GM12878 (cell line): ENCODE measurements at regions not wholly inside any gene's neighbourhood (a gene's known extent, or its start where the extent isn't known, plus 50 kb on each side); places are given as distances from the start of the nearest gene placed in this dataset.

Experiments
- ATAC-seq: fragments of 200-7000 bp; cut with Tn5 transposase; 3 replicates; pipeline ENCODE4 v1.9.1; 2020; ENCODE audit warnings: mild to moderate bottlenecking, moderate library complexity
- BruUV-seq: library from RNA; stranded (reverse); fragments of 400-500 nt; replicated peaks from 2 replicates; lab custom pipeline; 2021; lab: Mats Ljungman, UMichigan
- CTCF ChIA-PET: fragments of 300-600 bp; sonication (Branson Sonifier 250); formaldehyde crosslinking; extraction: SDS; loops from one replicate; lab custom pipeline; 2021; ENCODE audit warnings: inconsistent platforms; lab: Yijun Ruan, JAX
- POLR2A ChIA-PET: fragments of 350-600 bp; formaldehyde crosslinking; extraction: SDS; loops from one replicate; lab custom pipeline; 2021; ENCODE audit warnings: inconsistent platforms; lab: Charles Lee
- RAD21 ChIA-PET: fragments of 300-600 bp; sonication (Branson Sonifier 250); formaldehyde crosslinking; loops from one replicate; lab custom pipeline; 2023; ENCODE audit warnings: antibody characterized with exemption; ENCODE audit not compliant: unreplicated experiment; lab: Charles Lee
- SMC1A ChIA-PET: fragments of 300-600 bp; sonication (Branson Sonifier 250); formaldehyde crosslinking; loops from one replicate; lab custom pipeline; 2023; ENCODE audit not compliant: unreplicated experiment, uncharacterized antibody; lab: Charles Lee
- DNase-seq: peaks from one replicate; pipeline ENCODE4 v3.0.0-alpha.2; 2011; ENCODE audit warnings: low read depth, low spot score
- FAIRE-seq: peaks from 3 replicates; lab custom pipeline; 2011; peaks lifted over from hg19 to GRCh38; lab: Jason Lieb, UNC
- H2AFZ ChIP-seq: 2 replicates; pipeline ENCODE4 v1.6.0; 2011; ENCODE audit warnings: low read depth, low read length, control low read depth; ENCODE audit not compliant: control insufficient read depth
- H3K27ac ChIP-seq: 2 replicates; pipeline ENCODE4 v1.5.1; 2011; ENCODE audit warnings: control low read depth; ENCODE audit not compliant: control insufficient read depth, insufficient read depth
- H3K27me3 ChIP-seq, 2 experiments: replicated peaks in 1 of 2; 2 replicates each; pipeline versions ENCODE4 v1.6.0 to v1.6.1; 2011; ENCODE audit warnings: low read length in 1 of 2; ENCODE audit not compliant: control insufficient read depth in 2 of 2, insufficient read depth in 2 of 2
- H3K36me3 ChIP-seq, 2 experiments: 2 replicates each; pipeline ENCODE4 v1.5.1; 2011; ENCODE audit warnings: low read length in 1 of 2; ENCODE audit not compliant: control insufficient read depth in 2 of 2, insufficient read depth in 2 of 2
- H3K4me1 ChIP-seq: 2 replicates; pipeline ENCODE4 v1.6.1; 2011; ENCODE audit warnings: mild to moderate bottlenecking, low read length, moderate library complexity, mixed read lengths; ENCODE audit not compliant: control insufficient read depth, insufficient read depth
- H3K4me2 ChIP-seq: 2 replicates; pipeline ENCODE4 v1.6.0; 2011; ENCODE audit warnings: control low read depth; ENCODE audit not compliant: control insufficient read depth, insufficient read depth
- H3K4me3 ChIP-seq: fragments of 200-600 bp; sonication (generic); 2 replicates; pipeline ENCODE4 v1.5.1; 2016
- H3K79me2 ChIP-seq: 2 replicates; pipeline ENCODE4 v1.6.0; 2011; ENCODE audit warnings: low read length; ENCODE audit not compliant: control insufficient read depth, insufficient read depth
- H3K9ac ChIP-seq: 2 replicates; pipeline ENCODE4 v1.8.0; 2011; ENCODE audit warnings: low read length, control low read depth, mixed read lengths; ENCODE audit not compliant: control insufficient read depth, insufficient read depth
- H3K9me3 ChIP-seq: replicated peaks from 3 replicates; pipeline ENCODE4 v1.5.1; 2011; ENCODE audit warnings: mild to moderate bottlenecking, low read length; ENCODE audit not compliant: control insufficient read depth, insufficient read depth
- H4K20me1 ChIP-seq: 2 replicates; pipeline ENCODE4 v1.6.0; 2011; ENCODE audit not compliant: control insufficient read depth, insufficient read depth
- BHLHE40 ChIP-seq, 2 experiments: fragments of 450-650 bp in 1 of 2; IDR thresholded peaks; 2 replicates each; pipeline ENCODE4 v1.6.1; 2011 to 2017; ENCODE audit warnings: low read depth in 2 of 2, borderline replicate concordance in 1 of 2, improper control_type of control experiment in 1 of 2, low read length in 1 of 2, mild to moderate bottlenecking in 1 of 2
- CHD1 ChIP-seq: IDR thresholded peaks from 2 replicates; pipeline ENCODE4 v1.6.1; 2012; ENCODE audit warnings: low read depth, low read length, improper control_type of control experiment
- ESRRA ChIP-seq: IDR thresholded peaks from 2 replicates; pipeline ENCODE4 v1.6.1; 2012; ENCODE audit warnings: mild to moderate bottlenecking, low read length, improper control_type of control experiment
- HDAC2 ChIP-seq: fragments of 200-600 bp; sonication (generic); IDR thresholded peaks from 2 replicates; pipeline ENCODE4 v1.6.1; 2017
- JUND ChIP-seq: IDR thresholded peaks from 2 replicates; pipeline ENCODE4 v1.6.1; 2012; ENCODE audit warnings: low read depth, mild to moderate bottlenecking, low read length, improper control_type of control experiment, moderate library complexity
- PAX5 ChIP-seq: IDR thresholded peaks from 2 replicates; pipeline ENCODE4 v1.6.1; 2011; ENCODE audit warnings: low read depth, low read length, borderline replicate concordance
- PBX3 ChIP-seq: IDR thresholded peaks from 2 replicates; pipeline ENCODE4 v1.6.1; 2011; ENCODE audit warnings: mild to moderate bottlenecking, low read depth, low read length, moderate library complexity; ENCODE audit not compliant: insufficient replicate concordance
- RELA ChIP-seq: fragments of 450-650 bp; IDR thresholded peaks from 2 replicates; pipeline ENCODE4 v1.8.0; 2014; ENCODE audit warnings: borderline replicate concordance; ENCODE audit not compliant: partially characterized antibody
- SPI1 ChIP-seq: IDR thresholded peaks from 2 replicates; pipeline ENCODE4 v1.6.1; 2011; ENCODE audit warnings: low read depth, mild to moderate bottlenecking, low read length, moderate library complexity, borderline replicate concordance; ENCODE audit not compliant: insufficient read depth
- SUPT20H ChIP-seq: IDR thresholded peaks from 2 replicates; pipeline ENCODE4 v1.6.1; 2011; ENCODE audit warnings: low read depth, mild to moderate bottlenecking, low read length, moderate library complexity, borderline replicate concordance; ENCODE audit not compliant: control insufficient read depth
- SUZ12 ChIP-seq: fragments of 200-600 bp; sonication (generic); IDR thresholded peaks from one replicate; pipeline ENCODE4 v1.6.1; 2018; ENCODE audit warnings: antibody characterized with exemption, mild to moderate bottlenecking; ENCODE audit not compliant: unreplicated experiment
- ZNF207 ChIP-seq: fragments of 450-650 bp; IDR thresholded peaks from 2 replicates; pipeline ENCODE4 v1.6.1; 2014; ENCODE audit warnings: antibody characterized with exemption, mild to moderate bottlenecking, borderline replicate concordance
- ZZZ3 ChIP-seq: IDR thresholded peaks from 2 replicates; pipeline ENCODE4 v1.6.1; 2011; ENCODE audit warnings: low read depth; ENCODE audit not compliant: control insufficient read depth, insufficient read length
- WGBS: methylation state at CpG from one replicate; pipeline ENCODE4 v1.1.6; 2016; ENCODE audit warnings: low lambda C conversion rate; ENCODE audit not compliant: insufficient replicate concordance, insufficient coverage; ENCODE audit errors: missing lambda C conversion rate; 5-methylcytosine and 5-hydroxymethylcytosine counted together
- in situ Hi-C: fragments of 300-500 bp; cut with MboI; formaldehyde crosslinking; loops from 9 replicates; pipeline ENCODE4 v1.14.3; 2018; ENCODE audit warnings: mixed read lengths
- intact Hi-C: fragments of 100-400 bp; cut with micrococcal nuclease; formaldehyde crosslinking; loops from one replicate; pipeline ENCODE4 v1.14.2; 2022; ENCODE audit not compliant: unreplicated experiment
- TF ChIP-seq, protein P1 (sequence below): fragments of 450-650 bp; IDR thresholded peaks from 2 replicates; pipeline ENCODE4 v1.6.1; 2018; ENCODE audit warnings: mild to moderate bottlenecking, low read depth, moderate library complexity; ENCODE audit not compliant: partially characterized antibody

GRCh38 chr10:105770524-105771212 is 1129.6 kb downstream of the SORCS3 start:
- Histone ChIP-seq H4K20me1 (no peaks in the 10 kb centered on the region), H3K9ac (no peak overlapping the region), H3K9me3 (no peaks in the 10 kb centered on the region), H3K36me3 (no peaks in the 10 kb centered on the region), H3K4me3 (no peak overlapping the region), H3K4me1 (no peaks in the 10 kb centered on the region), H3K27me3 (no peaks in the 10 kb centered on the region), H2AFZ (no peak overlapping the region), H3K27ac (no peak overlapping the region), H3K79me2 (no peaks in the 10 kb centered on the region), H3K4me2 (no peak overlapping the region)
- no peak for ATAC-seq
- POLR2A ChIA-PET, result no interaction called here
- WGBS, result 0% methylated on average over 2 of the region's 2 CpGs
- RAD21 ChIA-PET, result interaction anchor here (1.0 kb wide), 1 partner anchor 10 kb away, joined by 3 read pairs; no protein-coding TSS in a partner anchor
- in situ Hi-C loops, result no loop called here
- SMC1A ChIA-PET, result interaction anchor here (0.5 kb wide), 1 partner anchor 392 kb away, joined by 3 read pairs; no protein-coding TSS in a partner anchor
- no peak for FAIRE-seq
- BruUV-seq, result no TSS peak
- CTCF ChIA-PET, result no interaction called here
- intact Hi-C loops, result no loop called here
- DNase-seq, result no peak
- TF ChIP-seq ZNF207 (no peak), SUPT20H (no peak), ZZZ3 (no peak), PAX5 (no peak), SUZ12 (no peak), HDAC2 (no peak), BHLHE40 (IDR thresholded peaks at IDR 0.05; ENCODE audit: borderline replicate concordance in 1 of 2, low read depth in 2 of 2, low read length in 1 of 2) (no peak), JUND (no peak), SPI1 (no peak), ESRRA (no peak), CHD1 (no peak), RELA (no peak), PBX3 (no peak)
- TF ChIP-seq, protein P1, sequence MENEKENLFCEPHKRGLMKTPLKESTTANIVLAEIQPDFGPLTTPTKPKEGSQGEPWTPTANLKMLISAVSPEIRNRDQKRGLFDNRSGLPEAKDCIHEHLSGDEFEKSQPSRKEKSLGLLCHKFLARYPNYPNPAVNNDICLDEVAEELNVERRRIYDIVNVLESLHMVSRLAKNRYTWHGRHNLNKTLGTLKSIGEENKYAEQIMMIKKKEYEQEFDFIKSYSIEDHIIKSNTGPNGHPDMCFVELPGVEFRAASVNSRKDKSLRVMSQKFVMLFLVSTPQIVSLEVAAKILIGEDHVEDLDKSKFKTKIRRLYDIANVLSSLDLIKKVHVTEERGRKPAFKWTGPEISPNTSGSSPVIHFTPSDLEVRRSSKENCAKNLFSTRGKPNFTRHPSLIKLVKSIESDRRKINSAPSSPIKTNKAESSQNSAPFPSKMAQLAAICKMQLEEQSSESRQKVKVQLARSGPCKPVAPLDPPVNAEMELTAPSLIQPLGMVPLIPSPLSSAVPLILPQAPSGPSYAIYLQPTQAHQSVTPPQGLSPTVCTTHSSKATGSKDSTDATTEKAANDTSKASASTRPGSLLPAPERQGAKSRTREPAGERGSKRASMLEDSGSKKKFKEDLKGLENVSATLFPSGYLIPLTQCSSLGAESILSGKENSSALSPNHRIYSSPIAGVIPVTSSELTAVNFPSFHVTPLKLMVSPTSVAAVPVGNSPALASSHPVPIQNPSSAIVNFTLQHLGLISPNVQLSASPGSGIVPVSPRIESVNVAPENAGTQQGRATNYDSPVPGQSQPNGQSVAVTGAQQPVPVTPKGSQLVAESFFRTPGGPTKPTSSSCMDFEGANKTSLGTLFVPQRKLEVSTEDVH, result no peak
